Astrocyte (in vitro differentiated cells and primary cell): ENCODE measurements at regions not wholly inside any gene's neighbourhood (a gene's known extent, or its start where the extent isn't known, plus 50 kb on each side); places are given as distances from the start of the nearest gene placed in this dataset.

Source experiments
- DNase-seq: peaks from one replicate; pipeline ENCODE4 v3.0.0-alpha.2; 2010; ENCODE audit warnings: low read depth
- FAIRE-seq: peaks from 2 replicates; lab custom pipeline; 2011; peaks lifted over from hg19 to GRCh38; lab: Jason Lieb, UNC
- H2AFZ ChIP-seq: 2 replicates; pipeline ENCODE4 v1.6.0; 2012; ENCODE audit warnings: low read depth, low read length, inconsistent platforms
- H3K27ac ChIP-seq: 2 replicates; pipeline ENCODE4 v1.5.1; 2011; ENCODE audit warnings: low read depth, low read length, inconsistent platforms
- H3K27me3 ChIP-seq: 2 replicates; pipeline ENCODE4 v1.6.0; 2011; ENCODE audit warnings: low read length, inconsistent platforms; ENCODE audit not compliant: insufficient read depth
- H3K36me3 ChIP-seq: 2 replicates; pipeline ENCODE4 v1.5.1; 2011; ENCODE audit warnings: low read length, inconsistent platforms; ENCODE audit not compliant: insufficient read depth
- H3K4me1 ChIP-seq: 2 replicates; pipeline ENCODE4 v1.5.1; 2011; ENCODE audit warnings: low read length, inconsistent platforms; ENCODE audit not compliant: insufficient read depth
- H3K4me2 ChIP-seq: 2 replicates; pipeline ENCODE4 v1.6.0; 2012; ENCODE audit warnings: low read length, inconsistent platforms
- H3K4me3 ChIP-seq: 2 replicates; pipeline ENCODE4 v1.5.1; 2011; ENCODE audit warnings: low read depth, mild to moderate bottlenecking, low read length, inconsistent platforms; ENCODE audit not compliant: insufficient read depth
- H3K79me2 ChIP-seq: 2 replicates; pipeline ENCODE4 v1.6.0; 2012; ENCODE audit warnings: mild to moderate bottlenecking, low read length, inconsistent platforms; ENCODE audit not compliant: insufficient read depth
- H3K9ac ChIP-seq: 2 replicates; pipeline ENCODE4 v1.6.0; 2012; ENCODE audit warnings: mild to moderate bottlenecking, low read length, inconsistent platforms
- H3K9me3 ChIP-seq: 2 replicates; pipeline ENCODE4 v1.5.1; 2012; ENCODE audit warnings: low read depth, mild to moderate bottlenecking, low read length, inconsistent platforms; ENCODE audit not compliant: insufficient read depth
- H4K20me1 ChIP-seq: 2 replicates; pipeline ENCODE4 v1.6.0; 2012; ENCODE audit warnings: low read length, inconsistent platforms; ENCODE audit not compliant: insufficient read depth
- H3K27ac Mint-ChIP-seq: one replicate; pipeline ENCODE4 v1.8.0; 2021; ENCODE audit warnings: mild to moderate bottlenecking, mixed read lengths; ENCODE audit not compliant: unreplicated experiment
- H3K27me3 Mint-ChIP-seq: one replicate; pipeline ENCODE4 v1.8.0; 2021; ENCODE audit warnings: low read depth, mixed read lengths; ENCODE audit not compliant: unreplicated experiment
- H3K36me3 Mint-ChIP-seq: one replicate; pipeline ENCODE4 v1.8.0; 2021; ENCODE audit warnings: low read depth, mixed read lengths; ENCODE audit not compliant: unreplicated experiment
- H3K4me1 Mint-ChIP-seq: one replicate; pipeline ENCODE4 v1.8.0; 2021; ENCODE audit warnings: low read depth, mixed read lengths; ENCODE audit not compliant: unreplicated experiment
- H3K4me3 Mint-ChIP-seq: one replicate; pipeline ENCODE4 v1.8.0; 2021; ENCODE audit warnings: mild to moderate bottlenecking, moderate library complexity, mixed read lengths; ENCODE audit not compliant: unreplicated experiment
- H3K9me3 Mint-ChIP-seq: one replicate; pipeline ENCODE4 v1.8.0; 2021; ENCODE audit warnings: mild to moderate bottlenecking, mixed read lengths; ENCODE audit not compliant: unreplicated experiment
- CTCF ChIP-seq: IDR thresholded peaks from 2 replicates; pipeline ENCODE4 v1.5.1; 2011; ENCODE audit warnings: low read depth, mild to moderate bottlenecking, inconsistent platforms, low read length, moderate library complexity; ENCODE audit not compliant: insufficient read depth
- EZH2 ChIP-seq: IDR thresholded peaks from 2 replicates; pipeline ENCODE4 v1.6.1; 2012; ENCODE audit warnings: mild to moderate bottlenecking, low read length, inconsistent platforms; ENCODE audit not compliant: insufficient read depth

- no peak for FAIRE-seq
- H3K4me2 ChIP-seq = no peak overlapping the region
- Mint-ChIP-seq H3K4me1 (peaks cover 10% of the 10 kb centered on the region), H3K4me3 (no peak overlapping the region), H3K27me3 (peaks cover 38% of the 10 kb centered on the region), H3K27ac (no peak overlapping the region), H3K36me3 (peaks cover 4% of the 10 kb centered on the region), H3K9me3 (no peaks in the 10 kb centered on the region)
- H4K20me1 ChIP-seq = no peaks in the 10 kb centered on the region
- peak; percentile 40 for DNase-seq
- TF ChIP-seq EZH2 = no peak
- no peak for TF ChIP-seq CTCF
- H3K4me1 ChIP-seq = peaks cover 7% of the 10 kb centered on the region
- H3K4me3 ChIP-seq = no peak overlapping the region
- H3K9me3 ChIP-seq = no peaks in the 10 kb centered on the region
- H2AFZ ChIP-seq = no peak overlapping the region
- no peak overlapping the region for H3K9ac ChIP-seq
- no peaks in the 10 kb centered on the region for H3K79me2 ChIP-seq
- no peaks in the 10 kb centered on the region for H3K27me3 ChIP-seq
- no peak overlapping the region for H3K27ac ChIP-seq
- no peaks in the 10 kb centered on the region for H3K36me3 ChIP-seq
These were observed 180.2 kb downstream of the MAFB start for GRCh38 chr20:40508821-40509220.

GRCh38 chr20:40506537-40506939 lies 182.5 kb downstream of the MAFB start:
- Mint-ChIP-seq H3K4me1 (peaks cover 7% of the 10 kb centered on the region), H3K4me3 (no peak overlapping the region), H3K9me3 (peaks cover 2% of the 10 kb centered on the region), H3K36me3 (peaks cover 4% of the 10 kb centered on the region), H3K27me3 (peaks cover 45% of the 10 kb centered on the region), H3K27ac (no peak overlapping the region)
- Histone ChIP-seq H3K9ac (no peak overlapping the region), H3K79me2 (no peaks in the 10 kb centered on the region), H3K27me3 (no peaks in the 10 kb centered on the region), H3K4me2 (no peak overlapping the region), H3K27ac (no peak overlapping the region), H3K4me1 (peaks cover 4% of the 10 kb centered on the region), H3K9me3 (no peaks in the 10 kb centered on the region), H3K4me3 (no peak overlapping the region), H4K20me1 (no peaks in the 10 kb centered on the region), H2AFZ (no peak overlapping the region), H3K36me3 (no peaks in the 10 kb centered on the region)
- TF ChIP-seq CTCF = no peak
- TF ChIP-seq EZH2 = no peak
- DNase-seq (peak; percentile 97), FAIRE-seq (peak; percentile 69)

GRCh38 chr20:40503119-40503518 lies 185.9 kb downstream of the MAFB start:
- no peaks in the 10 kb centered on the region for H3K36me3 Mint-ChIP-seq
- peaks cover 22% of the 10 kb centered on the region for H3K27me3 Mint-ChIP-seq
- H3K4me3 ChIP-seq = no peak overlapping the region
- H4K20me1 ChIP-seq = no peaks in the 10 kb centered on the region
- peak overlapping the region; percentile 12 for H3K4me2 ChIP-seq
- peaks cover 4% of the 10 kb centered on the region for H3K4me1 ChIP-seq
- H3K4me1 Mint-ChIP-seq = peaks cover 7% of the 10 kb centered on the region
- H3K27ac Mint-ChIP-seq = no peak overlapping the region
- no peaks in the 10 kb centered on the region for H3K79me2 ChIP-seq
- H3K9me3 Mint-ChIP-seq = peaks cover 2% of the 10 kb centered on the region
- no peaks in the 10 kb centered on the region for H3K9me3 ChIP-seq
- no peak overlapping the region for H2AFZ ChIP-seq
- H3K9ac ChIP-seq = no peak overlapping the region
- H3K27ac ChIP-seq = no peak overlapping the region
- DNase-seq (no peak), FAIRE-seq (no peak)
- H3K36me3 ChIP-seq = no peaks in the 10 kb centered on the region
- H3K27me3 ChIP-seq = no peaks in the 10 kb centered on the region
- no peak overlapping the region for H3K4me3 Mint-ChIP-seq
- no peak for TF ChIP-seq EZH2
- no peak for TF ChIP-seq CTCF
